Upper lobe of left lung (tissue), 4 donors: ENCODE measurements at regions not wholly inside any gene's neighbourhood (a gene's known extent, or its start where the extent isn't known, plus 50 kb on each side); places are given as distances from the start of the nearest gene placed in this dataset.

Source experiments
- CTCF ChIP-seq, 6 experiments: fragments of 450-650 bp in 4 of 6; fragments of 200-600 bp in 2 of 6; sonication (generic) in 2 of 6; IDR thresholded peaks; one replicate each; pipeline ENCODE4 v1.5.1; 2016 to 2019; ENCODE audit warnings: antibody characterized with exemption in 6 of 6
- POLR2A ChIP-seq, 4 donors: fragments of 450-650 bp; IDR thresholded peaks; one replicate each; pipeline ENCODE4 v1.5.1; 2016 to 2017; ENCODE audit warnings: antibody characterized with exemption in 4 of 4, mild to moderate bottlenecking in 2 of 4
- POLR2AphosphoS5 ChIP-seq, 2 donors: sonication (generic); formaldehyde crosslinking; IDR thresholded peaks; one replicate each; pipeline ENCODE4 v1.5.1; 2017; ENCODE audit warnings: antibody characterized with exemption in 2 of 2

DNA sequence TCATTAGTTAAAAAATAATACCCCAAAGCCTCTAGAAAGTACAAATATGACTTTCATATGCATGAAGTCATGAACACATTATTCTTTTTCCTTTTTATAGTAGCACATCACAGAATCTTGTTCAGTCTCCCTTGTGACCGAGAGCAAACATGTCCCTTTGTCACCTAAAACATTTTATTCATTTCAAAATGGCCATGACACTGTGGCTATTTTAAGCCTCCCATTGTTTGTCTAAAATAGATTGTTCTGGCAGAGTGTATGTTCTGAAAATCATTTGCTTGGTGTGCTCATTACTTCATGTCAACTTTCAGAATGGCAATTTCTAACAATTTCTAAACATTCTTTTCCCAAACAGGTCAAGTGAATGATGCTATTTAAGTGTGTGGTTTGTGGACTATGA lies 865.0 kb downstream of the JRKL start:
- TF ChIP-seq CTCF (IDR thresholded peaks at IDR 0.05) (no peak), POLR2A (IDR thresholded peaks at IDR 0.05) (no peak), POLR2AphosphoS5 (IDR thresholded peaks at IDR 0.05) (no peak)
